ENCODE measurements at regions not wholly inside any gene's neighbourhood (a gene's known extent, or its start where the extent isn't known, plus 50 kb on each side); places are given as distances from the start of the nearest gene placed in this dataset.

- no peak for TF ChIP-seq CTCF (IDR thresholded peaks at IDR 0.05)
- no peak for TF ChIP-seq POLR2A (IDR thresholded peaks at IDR 0.05)
These were observed 1388.1 kb downstream of the FAM181B start for GRCh38 chr11:81345609-81346008.

Data from heart left ventricle (tissue), 13 donors.